NT2/D1 (cell line): ENCODE measurements at regions not wholly inside any gene's neighbourhood (a gene's known extent, or its start where the extent isn't known, plus 50 kb on each side); places are given as distances from the start of the nearest gene placed in this dataset.

ENCODE experiments used
- DNase-seq: peaks from one replicate; pipeline ENCODE4 v3.0.0-alpha.2; 2011; ENCODE audit warnings: low read depth, low spot score
- H3K27me3 ChIP-seq: 2 replicates; pipeline ENCODE4 v1.6.0; 2011; ENCODE audit warnings: mild to moderate bottlenecking; ENCODE audit not compliant: insufficient read length, insufficient read depth
- H3K36me3 ChIP-seq: 2 replicates; pipeline ENCODE4 v1.6.1; 2011; ENCODE audit warnings: mild to moderate bottlenecking, low read length, mixed read lengths; ENCODE audit not compliant: insufficient read depth, insufficient read length
- H3K4me1 ChIP-seq: 2 replicates; pipeline ENCODE4 v1.5.1; 2011; ENCODE audit not compliant: insufficient read depth, insufficient read length
- H3K4me3 ChIP-seq: 2 replicates; pipeline ENCODE4 v1.5.1; 2011; ENCODE audit warnings: low read depth; ENCODE audit not compliant: insufficient read length
- H3K9ac ChIP-seq: 2 replicates; pipeline ENCODE4 v1.6.0; 2011; ENCODE audit warnings: low read depth; ENCODE audit not compliant: insufficient read length
- H3K9me3 ChIP-seq: 2 replicates; pipeline ENCODE4 v1.5.1; 2011; ENCODE audit warnings: mild to moderate bottlenecking, low read length; ENCODE audit not compliant: insufficient read depth
- SUZ12 ChIP-seq: IDR thresholded peaks from 2 replicates; pipeline ENCODE4 v1.6.1; 2011; ENCODE audit not compliant: insufficient read length, insufficient read depth; ENCODE audit errors: extremely low read depth
- YY1 ChIP-seq: IDR thresholded peaks from 2 replicates; pipeline ENCODE4 v1.6.1; 2011; ENCODE audit not compliant: insufficient read length, insufficient read depth
- ZNF274 ChIP-seq: IDR thresholded peaks from 2 replicates; pipeline ENCODE4 v1.6.1; 2011; ENCODE audit warnings: mild to moderate bottlenecking, low read depth, low read length

DNA sequence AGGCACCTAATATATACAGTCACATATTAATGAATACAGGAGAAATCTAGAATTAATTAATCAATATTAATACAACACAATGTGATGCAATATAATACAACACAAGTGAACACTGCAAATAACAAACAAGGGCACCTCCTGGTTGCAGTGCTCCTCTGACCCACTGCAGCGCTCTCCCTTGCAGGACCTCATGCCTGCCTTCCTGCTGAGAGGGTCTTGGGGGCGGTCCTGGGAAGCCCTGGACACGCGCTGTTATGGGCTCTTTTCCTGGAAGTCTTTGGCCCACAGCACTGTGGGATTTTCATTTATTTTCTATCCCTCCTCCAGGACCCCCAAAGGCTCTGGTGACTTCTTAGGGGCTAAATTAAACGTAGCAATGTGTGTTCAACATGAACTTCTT is 485.8 kb downstream of the IRX1 start:
- Histone ChIP-seq H3K36me3 (no peaks in the 10 kb centered on the region), H3K4me3 (no peak overlapping the region), H3K27me3 (no peaks in the 10 kb centered on the region), H3K9me3 (no peaks in the 10 kb centered on the region), H3K9ac (no peak overlapping the region), H3K4me1 (no peaks in the 10 kb centered on the region)
- no peak for DNase-seq
- TF ChIP-seq SUZ12, result no peak
- no peak for TF ChIP-seq ZNF274
- no peak for TF ChIP-seq YY1

DNA sequence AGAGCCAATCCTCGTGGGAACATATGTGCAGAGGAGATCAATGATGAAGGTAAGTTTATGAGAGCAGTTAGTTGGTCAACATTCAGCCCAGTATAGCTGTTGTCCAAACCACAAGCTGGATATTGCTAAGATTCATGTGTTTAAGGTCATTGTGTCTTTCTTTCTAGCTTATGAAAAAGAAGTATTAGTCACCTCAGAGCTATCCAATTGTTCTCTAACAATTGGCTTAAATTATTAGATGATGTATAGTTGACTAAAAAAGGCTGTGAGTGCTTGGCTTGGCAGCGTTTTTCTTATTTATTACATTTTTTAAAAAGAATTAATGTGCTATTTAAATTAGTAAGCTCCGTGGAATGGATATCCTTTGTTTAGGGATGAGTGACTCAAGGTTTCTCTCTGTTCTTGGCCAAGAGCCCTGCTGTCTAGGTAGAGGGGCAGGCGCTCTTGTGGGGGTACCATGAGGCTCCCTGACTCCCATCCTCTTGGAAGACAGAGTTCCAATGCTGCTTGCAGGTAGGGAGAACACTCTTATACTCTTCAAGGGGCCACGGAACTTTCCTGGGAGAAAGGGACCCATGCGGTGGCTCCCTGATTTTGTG is 487.4 kb downstream of the IRX1 start:
- Histone ChIP-seq H3K9me3 (no peaks in the 10 kb centered on the region), H3K4me3 (no peak overlapping the region), H3K27me3 (no peaks in the 10 kb centered on the region), H3K4me1 (no peaks in the 10 kb centered on the region), H3K36me3 (no peaks in the 10 kb centered on the region), H3K9ac (no peak overlapping the region)
- DNase-seq, result no peak
- TF ChIP-seq SUZ12 (no peak), ZNF274 (no peak), YY1 (no peak)

DNA sequence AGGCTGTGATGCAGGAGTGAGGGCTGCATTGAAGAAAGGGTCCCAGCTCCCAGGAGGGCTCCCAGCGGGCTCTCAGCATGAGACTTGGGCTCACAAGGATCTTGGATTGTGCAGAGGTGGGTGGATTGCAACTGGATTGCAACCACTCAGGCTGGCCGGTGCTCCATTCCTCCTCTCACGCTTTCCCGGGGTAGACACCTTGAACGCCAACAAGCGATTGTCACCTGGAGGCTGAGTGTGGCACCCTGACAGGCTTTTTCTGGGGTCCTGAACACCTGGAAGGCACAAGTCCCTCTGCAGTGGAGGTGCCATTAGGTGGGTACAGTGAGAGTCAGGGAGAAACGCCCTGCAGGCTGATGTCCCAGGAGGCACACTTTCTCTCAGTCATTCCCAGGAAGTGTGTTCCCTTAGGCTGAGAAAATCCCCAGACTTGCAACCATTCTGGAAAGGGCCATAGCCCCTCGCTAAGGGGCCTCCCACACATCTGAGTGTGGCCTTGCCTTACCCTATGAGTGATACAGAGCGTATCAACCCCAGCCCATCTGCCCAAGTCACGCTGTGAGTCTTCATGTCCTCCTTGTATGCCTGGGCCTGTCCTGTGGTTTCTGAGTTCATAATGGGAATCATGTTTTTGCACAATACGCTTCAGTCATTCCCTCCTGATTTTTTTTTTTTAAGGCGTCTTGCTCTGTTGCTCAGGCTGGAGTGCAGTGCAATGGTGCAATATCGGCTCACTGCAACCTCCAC is 488.1 kb downstream of the IRX1 start:
- Histone ChIP-seq H3K9me3 (no peaks in the 10 kb centered on the region), H3K27me3 (no peaks in the 10 kb centered on the region), H3K4me3 (no peak overlapping the region), H3K36me3 (no peaks in the 10 kb centered on the region), H3K9ac (no peak overlapping the region), H3K4me1 (no peaks in the 10 kb centered on the region)
- no peak for DNase-seq
- TF ChIP-seq SUZ12 (no peak), ZNF274 (no peak), YY1 (no peak)

- Histone ChIP-seq H3K9me3 (no peaks in the 10 kb centered on the region), H3K36me3 (no peaks in the 10 kb centered on the region), H3K4me3 (no peak overlapping the region), H3K27me3 (no peaks in the 10 kb centered on the region), H3K4me1 (no peaks in the 10 kb centered on the region), H3K9ac (no peak overlapping the region)
- TF ChIP-seq YY1, result no peak
- TF ChIP-seq SUZ12, result no peak
- no peak for TF ChIP-seq ZNF274
- no peak for DNase-seq
These were observed 490.4 kb downstream of the IRX1 start for GRCh38 chr5:4086081-4086480.

GRCh38 chr5:4087110-4087509 is 491.5 kb downstream of the IRX1 start:
- Histone ChIP-seq H3K27me3 (no peaks in the 10 kb centered on the region), H3K36me3 (no peaks in the 10 kb centered on the region), H3K4me1 (no peaks in the 10 kb centered on the region), H3K4me3 (no peak overlapping the region), H3K9me3 (no peaks in the 10 kb centered on the region), H3K9ac (no peak overlapping the region)
- no peak for DNase-seq
- TF ChIP-seq SUZ12 (no peak), ZNF274 (no peak), YY1 (no peak)

GRCh38 chr5:4089087-4089486 is 493.5 kb downstream of the IRX1 start:
- TF ChIP-seq SUZ12 (no peak), YY1 (no peak), ZNF274 (no peak)
- Histone ChIP-seq H3K9ac (no peak overlapping the region), H3K36me3 (no peaks in the 10 kb centered on the region), H3K4me3 (no peak overlapping the region), H3K4me1 (no peaks in the 10 kb centered on the region), H3K27me3 (no peaks in the 10 kb centered on the region), H3K9me3 (no peaks in the 10 kb centered on the region)
- no peak for DNase-seq

DNA sequence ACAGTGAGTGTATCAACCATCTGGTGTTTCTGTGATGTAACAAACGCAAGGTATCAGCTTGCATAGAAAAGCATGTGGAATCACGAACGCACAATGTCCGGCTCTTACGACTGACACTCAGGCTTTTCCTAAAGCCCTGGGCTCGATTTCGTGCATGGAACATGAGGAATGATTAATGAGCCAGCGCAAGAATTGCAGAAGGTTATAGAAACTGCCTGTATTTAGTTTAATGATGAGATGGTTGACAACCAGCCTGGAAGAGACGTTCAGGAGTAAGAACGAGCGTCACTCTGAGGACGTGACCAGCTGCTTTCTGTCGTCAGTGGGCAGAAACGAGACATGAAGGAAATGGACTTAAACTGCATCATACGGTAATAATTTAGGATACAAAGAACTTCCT is 497.6 kb downstream of the IRX1 start:
- Histone ChIP-seq H3K4me1 (no peaks in the 10 kb centered on the region), H3K9me3 (no peaks in the 10 kb centered on the region), H3K36me3 (no peaks in the 10 kb centered on the region), H3K9ac (no peak overlapping the region), H3K4me3 (no peak overlapping the region), H3K27me3 (no peaks in the 10 kb centered on the region)
- TF ChIP-seq SUZ12 (no peak), YY1 (no peak), ZNF274 (no peak)
- DNase-seq, result no peak
